HEK293T (cell line): ENCODE measurements at regions not wholly inside any gene's neighbourhood (a gene's known extent, or its start where the extent isn't known, plus 50 kb on each side); places are given as distances from the start of the nearest gene placed in this dataset.

Source experiments
- CTCF ChIA-PET: fragments of 350-600 bp; formaldehyde crosslinking; extraction: SDS; loops from one replicate; lab custom pipeline; 2021; ENCODE audit warnings: antibody characterized with exemption, inconsistent platforms; lab: Yijun Ruan, JAX
- POLR2A ChIA-PET: fragments of 350-600 bp; formaldehyde crosslinking; extraction: SDS; loops from one replicate; lab custom pipeline; 2020; ENCODE audit warnings: antibody characterized with exemption, inconsistent platforms; lab: Yijun Ruan, JAX
- DNase-seq: peaks from one replicate; pipeline ENCODE4 v3.0.0; 2012; ENCODE audit warnings: mixed read lengths; ENCODE audit errors: extremely low spot score
- ARNT ChIP-seq: fragments of 450-650 bp; IDR thresholded peaks from 2 replicates; pipeline ENCODE4 v1.6.1; 2017; ENCODE audit warnings: mild to moderate bottlenecking
- BHLHE40 ChIP-seq: fragments of 450-650 bp; IDR thresholded peaks from 2 replicates; pipeline ENCODE4 v1.6.1; 2016; ENCODE audit warnings: mild to moderate bottlenecking, moderate library complexity, borderline replicate concordance
- CTBP1 ChIP-seq: fragments of 450-650 bp; IDR thresholded peaks from 2 replicates; pipeline ENCODE4 v1.6.1; 2016; ENCODE audit warnings: borderline replicate concordance
- ELF4 ChIP-seq: fragments of 450-650 bp; IDR thresholded peaks from 2 replicates; pipeline ENCODE4 v1.6.1; 2017; ENCODE audit warnings: antibody characterized with exemption
- FOXA1 ChIP-seq: fragments of 450-650 bp; IDR thresholded peaks from 2 replicates; pipeline ENCODE4 v1.6.1; 2016; ENCODE audit warnings: mild to moderate bottlenecking
- FOXK2 ChIP-seq: fragments of 450-650 bp; IDR thresholded peaks from 2 replicates; pipeline ENCODE4 v1.6.1; 2016; ENCODE audit warnings: mild to moderate bottlenecking
- FOXM1 ChIP-seq: fragments of 450-650 bp; IDR thresholded peaks from 2 replicates; pipeline ENCODE4 v1.6.1; 2017; ENCODE audit warnings: mild to moderate bottlenecking, borderline replicate concordance
- HDGF ChIP-seq: fragments of 450-650 bp; IDR thresholded peaks from 2 replicates; pipeline ENCODE4 v1.6.1; 2017; ENCODE audit warnings: antibody characterized with exemption, borderline replicate concordance
- L3MBTL2 ChIP-seq: fragments of 450-650 bp; conservative IDR thresholded peaks from 2 replicates; pipeline ENCODE4 v1.6.1; 2016; ENCODE audit warnings: mild to moderate bottlenecking
- LEF1 ChIP-seq: fragments of 450-650 bp; IDR thresholded peaks from 2 replicates; pipeline ENCODE4 v1.6.1; 2017; ENCODE audit warnings: mild to moderate bottlenecking, borderline replicate concordance
- NFRKB ChIP-seq: fragments of 450-650 bp; IDR thresholded peaks from 2 replicates; pipeline ENCODE4 v1.6.1; 2016; ENCODE audit warnings: mild to moderate bottlenecking, moderate library complexity
- PKNOX1 ChIP-seq: fragments of 450-650 bp; IDR thresholded peaks from 2 replicates; pipeline ENCODE4 v1.6.1; 2016
- SP1 ChIP-seq: fragments of 450-650 bp; IDR thresholded peaks from 2 replicates; pipeline ENCODE4 v1.6.1; 2017
- SUZ12 ChIP-seq: fragments of 450-650 bp; IDR thresholded peaks from 2 replicates; pipeline ENCODE4 v1.6.1; 2016; ENCODE audit warnings: mild to moderate bottlenecking
- TARDBP ChIP-seq: fragments of 450-650 bp; IDR thresholded peaks from 2 replicates; pipeline ENCODE4 v1.6.1; 2016
- ZNF384 ChIP-seq: fragments of 450-650 bp; IDR thresholded peaks from 2 replicates; pipeline ENCODE4 v1.6.1; 2016

- DNase-seq = no peak
- CTCF ChIA-PET = no interaction called here
- TF ChIP-seq TARDBP (no peak), ZNF384 (no peak), ARNT (no peak), CTBP1 (no peak), SP1 (no peak), FOXK2 (no peak)
- POLR2A ChIA-PET = no interaction called here
These were observed 99.7 kb upstream of the OSMR start for GRCh38 chr5:38745836-38746732.

GRCh38 chr5:38749861-38750260, 96.0 kb upstream of the OSMR start:
- CTCF ChIA-PET = interaction anchor here (1.0 to 2.8 kb wide), 2 partner anchors 33 to 308 kb away, joined by 5 to 16 read pairs; no protein-coding TSS in a partner anchor
- POLR2A ChIA-PET = no interaction called here
- TF ChIP-seq FOXK2 (no peak), CTBP1 (no peak), SP1 (no peak), BHLHE40 (no peak), PKNOX1 (no peak)
- no peak for DNase-seq

GRCh38 chr5:38751103-38751502, 94.7 kb upstream of the OSMR start:
- DNase-seq = peak; percentile 19
- CTCF ChIA-PET = interaction anchor here (0.6 to 2.8 kb wide), 7 partner anchors 32 to 368 kb away, joined by 3 to 16 read pairs (median 3); no protein-coding TSS in a partner anchor
- POLR2A ChIA-PET = no interaction called here

GRCh38 chr5:38752012-38752536, 93.7 kb upstream of the OSMR start:
- POLR2A ChIA-PET = no interaction called here
- CTCF ChIA-PET = interaction anchor here (0.6 to 2.8 kb wide), 4 partner anchors 22 to 318 kb away, joined by 3 to 16 read pairs (median 3); no protein-coding TSS in a partner anchor
- no peak for TF ChIP-seq ZNF384
- no peak for DNase-seq

More at GRCh38 chr5:38751103-38751502, 94.7 kb upstream of the OSMR start:
- no peak for TF ChIP-seq SP1
- TF ChIP-seq HDGF = no peak
- no peak for TF ChIP-seq PKNOX1
- TF ChIP-seq FOXA1 = no peak
- TF ChIP-seq CTBP1 = no peak
- TF ChIP-seq ZNF384 = no peak
- no peak for TF ChIP-seq LEF1
- TF ChIP-seq L3MBTL2 = no peak
- no peak for TF ChIP-seq NFRKB
- TF ChIP-seq FOXM1 = no peak
- no peak for TF ChIP-seq TARDBP
- no peak for TF ChIP-seq ARNT
- TF ChIP-seq ELF4 = no peak
- no peak for TF ChIP-seq BHLHE40
- no peak for TF ChIP-seq FOXK2
- no peak for TF ChIP-seq SUZ12

GRCh38 chr5:38752622-38753021, 93.2 kb upstream of the OSMR start:
- DNase-seq = no peak
- TF ChIP-seq HDGF (no peak), PKNOX1 (no peak), FOXA1 (no peak), NFRKB (no peak), ELF4 (no peak), BHLHE40 (no peak), FOXK2 (no peak), CTBP1 (no peak), FOXM1 (no peak), ARNT (no peak), LEF1 (no peak), L3MBTL2 (no peak), SUZ12 (no peak), SP1 (no peak)
- ChIA-PET CTCF (interaction anchor here (0.6 to 2.8 kb wide), 2 partner anchors 21 to 311 kb away, joined by 3 to 16 read pairs; no protein-coding TSS in a partner anchor), POLR2A (no interaction called here)

- no peak for TF ChIP-seq NFRKB
- no peak for TF ChIP-seq FOXM1
- TF ChIP-seq L3MBTL2 = no peak
- TF ChIP-seq PKNOX1 = no peak
- ChIA-PET CTCF (interaction anchor here (0.6 kb wide), 1 partner anchor 56 kb away, joined by 4 read pairs; no protein-coding TSS in a partner anchor), POLR2A (no interaction called here)
- no peak for DNase-seq
These were observed 92.7 kb upstream of the OSMR start for GRCh38 chr5:38753141-38753540.
